ENCODE measurements at regions not wholly inside any gene's neighbourhood (a gene's known extent, or its start where the extent isn't known, plus 50 kb on each side); places are given as distances from the start of the nearest gene placed in this dataset.

DNA sequence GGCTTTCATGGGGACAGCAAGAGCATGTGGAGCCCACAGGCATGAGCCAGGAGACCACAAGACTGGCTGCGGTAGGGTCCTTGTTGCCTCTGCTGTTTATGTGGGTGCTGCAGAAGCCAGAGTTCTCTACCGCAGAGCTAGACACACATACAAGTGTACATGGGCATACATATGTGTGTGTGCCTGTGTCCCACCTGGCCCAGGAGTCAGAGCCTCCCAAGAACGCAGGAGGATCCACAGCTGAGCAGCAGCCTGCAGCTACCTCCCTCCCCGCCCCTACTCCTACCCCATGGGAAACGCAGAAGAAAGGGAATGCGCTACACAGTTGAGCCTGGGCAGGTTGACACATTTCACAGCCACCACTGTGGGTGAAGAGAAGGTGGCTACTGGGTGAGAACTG is 438.1 kb upstream of the SMIM21 start:
- TF ChIP-seq, protein P1, sequence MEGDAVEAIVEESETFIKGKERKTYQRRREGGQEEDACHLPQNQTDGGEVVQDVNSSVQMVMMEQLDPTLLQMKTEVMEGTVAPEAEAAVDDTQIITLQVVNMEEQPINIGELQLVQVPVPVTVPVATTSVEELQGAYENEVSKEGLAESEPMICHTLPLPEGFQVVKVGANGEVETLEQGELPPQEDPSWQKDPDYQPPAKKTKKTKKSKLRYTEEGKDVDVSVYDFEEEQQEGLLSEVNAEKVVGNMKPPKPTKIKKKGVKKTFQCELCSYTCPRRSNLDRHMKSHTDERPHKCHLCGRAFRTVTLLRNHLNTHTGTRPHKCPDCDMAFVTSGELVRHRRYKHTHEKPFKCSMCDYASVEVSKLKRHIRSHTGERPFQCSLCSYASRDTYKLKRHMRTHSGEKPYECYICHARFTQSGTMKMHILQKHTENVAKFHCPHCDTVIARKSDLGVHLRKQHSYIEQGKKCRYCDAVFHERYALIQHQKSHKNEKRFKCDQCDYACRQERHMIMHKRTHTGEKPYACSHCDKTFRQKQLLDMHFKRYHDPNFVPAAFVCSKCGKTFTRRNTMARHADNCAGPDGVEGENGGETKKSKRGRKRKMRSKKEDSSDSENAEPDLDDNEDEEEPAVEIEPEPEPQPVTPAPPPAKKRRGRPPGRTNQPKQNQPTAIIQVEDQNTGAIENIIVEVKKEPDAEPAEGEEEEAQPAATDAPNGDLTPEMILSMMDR (conservative IDR thresholded peaks at IDR 0.05) = no peak
- TF ChIP-seq EZH2 (IDR thresholded peaks at IDR 0.05; ENCODE audit: low read depth) = no peak
